ENCODE measurements at regions not wholly inside any gene's neighbourhood (a gene's known extent, or its start where the extent isn't known, plus 50 kb on each side); places are given as distances from the start of the nearest gene placed in this dataset.

- no peak overlapping the region for H4K91ac ChIP-seq (replicated peaks; ENCODE audit: insufficient read length, low read length)
- H2BK5ac ChIP-seq (ENCODE audit: low read depth, low read length) = no peak overlapping the region
- no peaks in the 10 kb centered on the region for H4K20me1 ChIP-seq (replicated peaks in 1 of 2; ENCODE audit: control insufficient read depth in 1 of 2, insufficient read depth in 2 of 2, low read length in 2 of 2)
- no peak overlapping the region for H2AK5ac ChIP-seq (ENCODE audit: low read depth, low read length)
- H3K18ac ChIP-seq (ENCODE audit: extremely low read depth, low read length) = no peak overlapping the region
- H3K27ac ChIP-seq (ENCODE audit: low read depth, low read length) = no peak overlapping the region
- no peak overlapping the region for H3K4me3 ChIP-seq (ENCODE audit: extremely low read depth in 1 of 4, insufficient read depth in 2 of 4, low read depth in 3 of 4, low read length in 4 of 4)
- no peak overlapping the region for H4K8ac ChIP-seq (ENCODE audit: extremely low read depth, insufficient read depth, low read length)
- H3K23ac ChIP-seq (ENCODE audit: insufficient read length) = no peak overlapping the region
- H3K4me1 ChIP-seq (replicated peaks in 1 of 4; ENCODE audit: control insufficient read depth in 3 of 4, insufficient read depth in 4 of 4, low read length in 3 of 4) = no peaks in the 10 kb centered on the region
- TF ChIP-seq GABPA (IDR thresholded peaks at IDR 0.05; ENCODE audit: borderline replicate concordance, insufficient read depth, low read length) (no peak), CTCF (IDR thresholded peaks at IDR 0.05; ENCODE audit: control extremely low read depth in 1 of 3, insufficient read depth in 1 of 3, low read depth in 1 of 3, low read length in 3 of 3) (no peak), EGR1 (IDR thresholded peaks at IDR 0.05; ENCODE audit: borderline replicate concordance, low read depth, low read length) (no peak), RXRA (IDR thresholded peaks at IDR 0.05; ENCODE audit: insufficient read depth, low read depth, low read length) (no peak), GTF2F1 (IDR thresholded peaks at IDR 0.05; ENCODE audit: borderline replicate concordance, low read depth, low read length) (no peak), CEBPB (IDR thresholded peaks at IDR 0.05; ENCODE audit: low read depth, low read length) (no peak), SIN3A (conservative IDR thresholded peaks at IDR 0.05 in 1 of 2, IDR thresholded peaks at IDR 0.05 in 1 of 2; ENCODE audit: low read depth in 1 of 2, low read length in 2 of 2) (no peak)
- H2AFZ ChIP-seq (ENCODE audit: low read length) = no peak overlapping the region
- no peak overlapping the region for H3K56ac ChIP-seq (replicated peaks; ENCODE audit: insufficient read length, low read depth, low read length)
- H2BK15ac ChIP-seq (ENCODE audit: low read length) = no peak overlapping the region
- no peak overlapping the region for H3K4ac ChIP-seq (replicated peaks; ENCODE audit: insufficient read length, low read depth, low read length)
- no peaks in the 10 kb centered on the region for H3K27me3 ChIP-seq (replicated peaks in 1 of 4; ENCODE audit: control insufficient read depth in 3 of 4, extremely low read depth in 1 of 4, insufficient read depth in 3 of 4, low read length in 3 of 4)
- H4K5ac ChIP-seq (ENCODE audit: insufficient read length, low read depth, low read length) = no peak overlapping the region
- ChIA-PET CTCF (ENCODE audit: partially characterized antibody) (interaction anchor here (0.6 to 3.3 kb wide), 19 partner anchors 9 to 240 kb away, joined by 3 to 36 read pairs (median 5); no protein-coding TSS in a partner anchor), POLR2A (ENCODE audit: partially characterized antibody) (interaction anchor here (0.8 kb wide), 1 partner anchor 12 kb away, joined by 3 read pairs; no protein-coding TSS in a partner anchor)
- H2BK120ac ChIP-seq (replicated peaks; ENCODE audit: low read depth, low read length) = no peak overlapping the region
- FAIRE-seq (no peak), DNase-seq (ENCODE audit: low read depth in 1 of 2, low spot score in 2 of 2) (no peak)
- no peak overlapping the region for H2BK12ac ChIP-seq (ENCODE audit: low read depth, low read length)
- 90% methylated on average over 2 of the region's 2 CpGs; no CpG with 5 or more reads in 1 of the 2 experiments for WGBS, 2 experiments (ENCODE audit: extremely low coverage in 1 of 2, insufficient coverage in 1 of 2, insufficient read length in 1 of 2, insufficient replicate concordance in 2 of 2, low coverage in 1 of 2, low lambda C conversion rate in 2 of 2, missing lambda C conversion rate in 1 of 2)
- H3K23me2 ChIP-seq (ENCODE audit: low read depth, low read length) = no peaks in the 10 kb centered on the region
- H3K9me3 ChIP-seq (ENCODE audit: insufficient read depth in 2 of 2, low read depth in 1 of 2, low read length in 1 of 2) = no peaks in the 10 kb centered on the region
- H3K14ac ChIP-seq (ENCODE audit: insufficient read length) = no peak overlapping the region
- no peak overlapping the region for H2BK20ac ChIP-seq (ENCODE audit: low read length)
- H3K79me2 ChIP-seq (ENCODE audit: control insufficient read depth in 1 of 2, insufficient read depth in 2 of 2, low read length in 2 of 2) = no peaks in the 10 kb centered on the region
- H3K9ac ChIP-seq (replicated peaks in 1 of 4; ENCODE audit: extremely low read depth in 1 of 4, low read depth in 3 of 4, low read length in 3 of 4) = no peak overlapping the region
- no peak overlapping the region for H3K4me2 ChIP-seq (ENCODE audit: insufficient read depth in 1 of 2, low read depth in 2 of 2, low read length in 2 of 2)
- no peaks in the 10 kb centered on the region for H3K79me1 ChIP-seq (ENCODE audit: low read depth, low read length)
- H3K36me3 ChIP-seq (ENCODE audit: control insufficient read depth in 2 of 4, insufficient read depth in 4 of 4, low read length in 3 of 4) = no peaks in the 10 kb centered on the region
These were observed 65.9 kb upstream of the DAP start for GRCh38 chr5:10826971-10827370.

All from H1 (cell line).